Panc1 (cell line): ENCODE measurements at regions not wholly inside any gene's neighbourhood (a gene's known extent, or its start where the extent isn't known, plus 50 kb on each side); places are given as distances from the start of the nearest gene placed in this dataset.

Experiments
- POLR2AphosphoS5 ChIP-seq: IDR thresholded peaks from 2 replicates; pipeline ENCODE4 v1.6.1; 2012; ENCODE audit warnings: mild to moderate bottlenecking, low read depth, low read length, moderate library complexity
- SIN3A ChIP-seq: IDR thresholded peaks from 2 replicates; pipeline ENCODE4 v1.6.1; 2012; ENCODE audit warnings: low read depth, mild to moderate bottlenecking, low read length, moderate library complexity, borderline replicate concordance; ENCODE audit not compliant: insufficient read depth
- TCF7L2 ChIP-seq: IDR thresholded peaks from 2 replicates; pipeline ENCODE4 v1.6.1; 2011; ENCODE audit warnings: mild to moderate bottlenecking, low read depth, low read length, inconsistent platforms
- TF ChIP-seq, protein P1 (sequence below): fragments of 450-650 bp; IDR thresholded peaks from 2 replicates; pipeline ENCODE4 v1.5.1; 2017; ENCODE audit warnings: mild to moderate bottlenecking
- TF ChIP-seq, protein P2 (sequence below), 2 experiments: IDR thresholded peaks; 2 replicates each; pipeline ENCODE4 v1.6.1; 2011 to 2012; ENCODE audit warnings: low read depth in 2 of 2, control low read depth in 1 of 2, low read length in 1 of 2, mild to moderate bottlenecking in 1 of 2, moderate library complexity in 1 of 2; ENCODE audit not compliant: insufficient read depth in 1 of 2

DNA sequence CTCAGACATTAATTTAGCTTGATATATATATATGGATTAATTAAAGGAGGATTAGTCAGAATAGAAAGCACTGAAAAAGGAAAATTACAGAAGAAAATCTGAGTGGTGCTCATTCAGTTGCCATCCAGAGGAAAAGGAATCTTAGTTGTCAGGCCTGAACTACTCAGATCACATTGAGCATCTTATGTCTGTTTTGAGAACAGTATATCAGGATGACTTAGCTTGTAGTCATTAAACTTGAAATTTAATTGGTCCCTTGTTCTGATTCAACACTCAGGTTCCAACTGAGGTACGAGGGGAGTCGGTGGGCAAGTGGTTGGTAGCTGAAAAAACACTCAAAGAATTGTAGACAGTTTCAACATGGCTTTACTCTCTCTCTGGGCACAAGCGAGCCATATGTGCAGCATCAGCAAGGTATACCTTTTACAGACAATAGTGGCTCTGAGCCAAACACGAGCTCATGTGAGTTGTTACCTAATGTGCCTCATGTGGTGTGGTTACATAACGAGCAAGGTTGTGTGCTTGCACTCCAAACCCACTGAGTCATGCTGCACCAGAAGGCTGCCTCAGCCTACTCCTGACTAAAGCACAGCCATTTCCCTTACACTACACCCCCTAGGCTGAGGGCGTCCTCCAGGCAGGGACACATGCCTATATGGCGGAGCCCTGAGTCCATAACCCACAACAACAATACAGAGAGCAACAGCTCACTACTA is 73.0 kb upstream of the HMGN3 start:
- TF ChIP-seq POLR2AphosphoS5 (no peak), SIN3A (no peak), TCF7L2 (no peak)
- TF ChIP-seq, protein P1, sequence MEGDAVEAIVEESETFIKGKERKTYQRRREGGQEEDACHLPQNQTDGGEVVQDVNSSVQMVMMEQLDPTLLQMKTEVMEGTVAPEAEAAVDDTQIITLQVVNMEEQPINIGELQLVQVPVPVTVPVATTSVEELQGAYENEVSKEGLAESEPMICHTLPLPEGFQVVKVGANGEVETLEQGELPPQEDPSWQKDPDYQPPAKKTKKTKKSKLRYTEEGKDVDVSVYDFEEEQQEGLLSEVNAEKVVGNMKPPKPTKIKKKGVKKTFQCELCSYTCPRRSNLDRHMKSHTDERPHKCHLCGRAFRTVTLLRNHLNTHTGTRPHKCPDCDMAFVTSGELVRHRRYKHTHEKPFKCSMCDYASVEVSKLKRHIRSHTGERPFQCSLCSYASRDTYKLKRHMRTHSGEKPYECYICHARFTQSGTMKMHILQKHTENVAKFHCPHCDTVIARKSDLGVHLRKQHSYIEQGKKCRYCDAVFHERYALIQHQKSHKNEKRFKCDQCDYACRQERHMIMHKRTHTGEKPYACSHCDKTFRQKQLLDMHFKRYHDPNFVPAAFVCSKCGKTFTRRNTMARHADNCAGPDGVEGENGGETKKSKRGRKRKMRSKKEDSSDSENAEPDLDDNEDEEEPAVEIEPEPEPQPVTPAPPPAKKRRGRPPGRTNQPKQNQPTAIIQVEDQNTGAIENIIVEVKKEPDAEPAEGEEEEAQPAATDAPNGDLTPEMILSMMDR: no peak
- TF ChIP-seq, protein P2, sequence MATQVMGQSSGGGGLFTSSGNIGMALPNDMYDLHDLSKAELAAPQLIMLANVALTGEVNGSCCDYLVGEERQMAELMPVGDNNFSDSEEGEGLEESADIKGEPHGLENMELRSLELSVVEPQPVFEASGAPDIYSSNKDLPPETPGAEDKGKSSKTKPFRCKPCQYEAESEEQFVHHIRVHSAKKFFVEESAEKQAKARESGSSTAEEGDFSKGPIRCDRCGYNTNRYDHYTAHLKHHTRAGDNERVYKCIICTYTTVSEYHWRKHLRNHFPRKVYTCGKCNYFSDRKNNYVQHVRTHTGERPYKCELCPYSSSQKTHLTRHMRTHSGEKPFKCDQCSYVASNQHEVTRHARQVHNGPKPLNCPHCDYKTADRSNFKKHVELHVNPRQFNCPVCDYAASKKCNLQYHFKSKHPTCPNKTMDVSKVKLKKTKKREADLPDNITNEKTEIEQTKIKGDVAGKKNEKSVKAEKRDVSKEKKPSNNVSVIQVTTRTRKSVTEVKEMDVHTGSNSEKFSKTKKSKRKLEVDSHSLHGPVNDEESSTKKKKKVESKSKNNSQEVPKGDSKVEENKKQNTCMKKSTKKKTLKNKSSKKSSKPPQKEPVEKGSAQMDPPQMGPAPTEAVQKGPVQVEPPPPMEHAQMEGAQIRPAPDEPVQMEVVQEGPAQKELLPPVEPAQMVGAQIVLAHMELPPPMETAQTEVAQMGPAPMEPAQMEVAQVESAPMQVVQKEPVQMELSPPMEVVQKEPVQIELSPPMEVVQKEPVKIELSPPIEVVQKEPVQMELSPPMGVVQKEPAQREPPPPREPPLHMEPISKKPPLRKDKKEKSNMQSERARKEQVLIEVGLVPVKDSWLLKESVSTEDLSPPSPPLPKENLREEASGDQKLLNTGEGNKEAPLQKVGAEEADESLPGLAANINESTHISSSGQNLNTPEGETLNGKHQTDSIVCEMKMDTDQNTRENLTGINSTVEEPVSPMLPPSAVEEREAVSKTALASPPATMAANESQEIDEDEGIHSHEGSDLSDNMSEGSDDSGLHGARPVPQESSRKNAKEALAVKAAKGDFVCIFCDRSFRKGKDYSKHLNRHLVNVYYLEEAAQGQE (IDR thresholded peaks at IDR 0.05; ENCODE audit: insufficient read depth in 1 of 2, low read depth in 2 of 2, low read length in 1 of 2): no peak
